GM12878 (cell line): ENCODE measurements at regions not wholly inside any gene's neighbourhood (a gene's known extent, or its start where the extent isn't known, plus 50 kb on each side); places are given as distances from the start of the nearest gene placed in this dataset.

ENCODE experiments used
- ATAC-seq: fragments of 200-7000 bp; cut with Tn5 transposase; 3 replicates; pipeline ENCODE4 v1.9.1; 2020; ENCODE audit warnings: mild to moderate bottlenecking, moderate library complexity
- BruUV-seq: library from RNA; stranded (reverse); fragments of 400-500 nt; replicated peaks from 2 replicates; lab custom pipeline; 2021; lab: Mats Ljungman, UMichigan
- CTCF ChIA-PET: fragments of 300-600 bp; sonication (Branson Sonifier 250); formaldehyde crosslinking; extraction: SDS; loops from one replicate; lab custom pipeline; 2021; ENCODE audit warnings: inconsistent platforms; lab: Yijun Ruan, JAX
- POLR2A ChIA-PET: fragments of 350-600 bp; formaldehyde crosslinking; extraction: SDS; loops from one replicate; lab custom pipeline; 2021; ENCODE audit warnings: inconsistent platforms; lab: Charles Lee
- RAD21 ChIA-PET: fragments of 300-600 bp; sonication (Branson Sonifier 250); formaldehyde crosslinking; loops from one replicate; lab custom pipeline; 2023; ENCODE audit warnings: antibody characterized with exemption; ENCODE audit not compliant: unreplicated experiment; lab: Charles Lee
- SMC1A ChIA-PET: fragments of 300-600 bp; sonication (Branson Sonifier 250); formaldehyde crosslinking; loops from one replicate; lab custom pipeline; 2023; ENCODE audit not compliant: unreplicated experiment, uncharacterized antibody; lab: Charles Lee
- DNase-seq: peaks from one replicate; pipeline ENCODE4 v3.0.0-alpha.2; 2011; ENCODE audit warnings: low read depth, low spot score
- FAIRE-seq: peaks from 3 replicates; lab custom pipeline; 2011; peaks lifted over from hg19 to GRCh38; lab: Jason Lieb, UNC
- H2AFZ ChIP-seq: 2 replicates; pipeline ENCODE4 v1.6.0; 2011; ENCODE audit warnings: low read depth, low read length, control low read depth; ENCODE audit not compliant: control insufficient read depth
- H3K27ac ChIP-seq: 2 replicates; pipeline ENCODE4 v1.5.1; 2011; ENCODE audit warnings: control low read depth; ENCODE audit not compliant: control insufficient read depth, insufficient read depth
- H3K27me3 ChIP-seq, 2 experiments: replicated peaks in 1 of 2; 2 replicates each; pipeline versions ENCODE4 v1.6.0 to v1.6.1; 2011; ENCODE audit warnings: low read length in 1 of 2; ENCODE audit not compliant: control insufficient read depth in 2 of 2, insufficient read depth in 2 of 2
- H3K36me3 ChIP-seq, 2 experiments: 2 replicates each; pipeline ENCODE4 v1.5.1; 2011; ENCODE audit warnings: low read length in 1 of 2; ENCODE audit not compliant: control insufficient read depth in 2 of 2, insufficient read depth in 2 of 2
- H3K4me1 ChIP-seq: 2 replicates; pipeline ENCODE4 v1.6.1; 2011; ENCODE audit warnings: mild to moderate bottlenecking, low read length, moderate library complexity, mixed read lengths; ENCODE audit not compliant: control insufficient read depth, insufficient read depth
- H3K4me2 ChIP-seq: 2 replicates; pipeline ENCODE4 v1.6.0; 2011; ENCODE audit warnings: control low read depth; ENCODE audit not compliant: control insufficient read depth, insufficient read depth
- H3K4me3 ChIP-seq: fragments of 200-600 bp; sonication (generic); 2 replicates; pipeline ENCODE4 v1.5.1; 2016
- H3K79me2 ChIP-seq: 2 replicates; pipeline ENCODE4 v1.6.0; 2011; ENCODE audit warnings: low read length; ENCODE audit not compliant: control insufficient read depth, insufficient read depth
- H3K9ac ChIP-seq: 2 replicates; pipeline ENCODE4 v1.8.0; 2011; ENCODE audit warnings: low read length, control low read depth, mixed read lengths; ENCODE audit not compliant: control insufficient read depth, insufficient read depth
- H3K9me3 ChIP-seq: replicated peaks from 3 replicates; pipeline ENCODE4 v1.5.1; 2011; ENCODE audit warnings: mild to moderate bottlenecking, low read length; ENCODE audit not compliant: control insufficient read depth, insufficient read depth
- H4K20me1 ChIP-seq: 2 replicates; pipeline ENCODE4 v1.6.0; 2011; ENCODE audit not compliant: control insufficient read depth, insufficient read depth
- IRF4 ChIP-seq: IDR thresholded peaks from 2 replicates; pipeline ENCODE4 v1.6.1; 2011; ENCODE audit warnings: low read depth, low read length
- PML ChIP-seq: IDR thresholded peaks from 2 replicates; pipeline ENCODE4 v1.6.1; 2012; ENCODE audit warnings: low read length, inconsistent platforms
- SMAD5 ChIP-seq: IDR thresholded peaks from 2 replicates; pipeline ENCODE4 v1.6.1; 2016; ENCODE audit warnings: antibody characterized with exemption, low read depth
- WGBS: methylation state at CpG from one replicate; pipeline ENCODE4 v1.1.6; 2016; ENCODE audit warnings: low lambda C conversion rate; ENCODE audit not compliant: insufficient replicate concordance, insufficient coverage; ENCODE audit errors: missing lambda C conversion rate; 5-methylcytosine and 5-hydroxymethylcytosine counted together
- in situ Hi-C: fragments of 300-500 bp; cut with MboI; formaldehyde crosslinking; loops from 9 replicates; pipeline ENCODE4 v1.14.3; 2018; ENCODE audit warnings: mixed read lengths
- intact Hi-C: fragments of 100-400 bp; cut with micrococcal nuclease; formaldehyde crosslinking; loops from one replicate; pipeline ENCODE4 v1.14.2; 2022; ENCODE audit not compliant: unreplicated experiment

DNA sequence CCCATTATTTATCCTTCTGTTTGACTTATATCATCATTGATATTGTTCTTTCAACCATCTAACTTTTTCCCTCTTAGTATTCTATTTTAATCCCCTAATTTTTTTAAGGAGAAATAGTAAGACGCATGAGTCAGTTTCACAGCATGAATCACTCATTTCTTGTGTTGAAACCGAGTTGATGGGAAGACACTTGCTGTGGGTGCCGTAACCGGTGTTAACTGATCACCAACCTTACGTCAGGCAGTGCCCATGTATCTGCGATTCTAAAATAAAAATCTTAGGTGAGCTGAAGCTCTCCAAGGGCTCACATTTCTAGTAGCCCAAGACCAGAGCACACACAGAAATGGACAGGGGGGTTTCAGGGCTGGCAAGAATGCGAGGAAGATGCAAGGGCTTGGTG lies 348.1 kb downstream of the GALR1 start:
- H2AFZ ChIP-seq, result no peak overlapping the region
- no peak for ATAC-seq
- no peaks in the 10 kb centered on the region for H3K4me1 ChIP-seq
- BruUV-seq, result no TSS peak
- H3K4me3 ChIP-seq, result no peak overlapping the region
- intact Hi-C loops (no loop called here), in situ Hi-C loops (no loop called here)
- SMC1A ChIA-PET, result no interaction called here
- no peak overlapping the region for H3K27ac ChIP-seq
- no peak for TF ChIP-seq IRF4
- no peak for TF ChIP-seq SMAD5
- TF ChIP-seq, all 136 proteins: peak for 0
- H3K36me3 ChIP-seq, result no peaks in the 10 kb centered on the region
- RAD21 ChIA-PET, result no interaction called here
- no peak for FAIRE-seq
- H3K9me3 ChIP-seq, result no peaks in the 10 kb centered on the region
- POLR2A ChIA-PET, result no interaction called here
- H4K20me1 ChIP-seq, result no peaks in the 10 kb centered on the region
- no peaks in the 10 kb centered on the region for H3K27me3 ChIP-seq
- WGBS, result 47% methylated on average over 7 of the region's 7 CpGs
- no peak for DNase-seq
- no peak overlapping the region for H3K4me2 ChIP-seq
- H3K79me2 ChIP-seq, result no peaks in the 10 kb centered on the region
- no peak overlapping the region for H3K9ac ChIP-seq
- CTCF ChIA-PET, result no interaction called here

DNA sequence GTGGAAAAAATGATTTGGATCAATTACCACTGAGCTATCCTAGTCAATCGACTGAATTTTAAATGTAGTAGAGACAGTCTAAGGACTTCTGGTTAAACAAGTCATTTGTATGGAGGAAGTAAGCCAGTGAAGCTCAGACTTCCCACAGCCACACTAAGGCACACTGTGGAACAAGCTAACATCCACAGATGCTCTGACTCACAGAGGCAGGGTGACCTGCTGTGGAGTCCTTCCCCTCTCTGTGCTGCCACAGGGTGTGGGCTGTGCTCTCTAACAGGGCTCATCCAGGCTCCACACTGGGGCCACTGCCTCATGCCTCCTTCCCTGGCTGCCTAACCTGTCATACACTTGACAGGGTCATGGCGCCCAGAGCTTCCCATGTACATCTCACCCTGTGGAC lies 351.0 kb downstream of the GALR1 start:
- H3K9ac ChIP-seq, result no peak overlapping the region
- no peaks in the 10 kb centered on the region for H4K20me1 ChIP-seq
- no peak for TF ChIP-seq PML
- no peak for ATAC-seq
- no peak overlapping the region for H3K4me3 ChIP-seq
- RAD21 ChIA-PET, result no interaction called here
- CTCF ChIA-PET, result no interaction called here
- BruUV-seq, result no TSS peak
- in situ Hi-C loops (no loop called here), intact Hi-C loops (no loop called here)
- POLR2A ChIA-PET, result no interaction called here
- no peak for DNase-seq
- no peaks in the 10 kb centered on the region for H3K36me3 ChIP-seq
- WGBS, result 4% methylated on average over 2 of the region's 2 CpGs
- H3K4me1 ChIP-seq, result no peaks in the 10 kb centered on the region
- SMC1A ChIA-PET, result no interaction called here
- H3K9me3 ChIP-seq, result no peaks in the 10 kb centered on the region
- H3K4me2 ChIP-seq, result no peak overlapping the region
- no peak for FAIRE-seq
- H2AFZ ChIP-seq, result no peak overlapping the region
- no peak overlapping the region for H3K27ac ChIP-seq
- H3K79me2 ChIP-seq, result no peaks in the 10 kb centered on the region
- H3K27me3 ChIP-seq, result no peaks in the 10 kb centered on the region
